IMR-90 (cell line): ENCODE measurements at regions not wholly inside any gene's neighbourhood (a gene's known extent, or its start where the extent isn't known, plus 50 kb on each side); places are given as distances from the start of the nearest gene placed in this dataset.

Experiments
- ATAC-seq: fragments of 200-7000 bp; cut with Tn5 transposase; 2 replicates; pipeline ENCODE4 v1.9.1; 2020; ENCODE audit warnings: low read depth, mild to moderate bottlenecking, moderate library complexity
- BruUV-seq: library from RNA; stranded (reverse); fragments of 400-500 nt; replicated peaks from 2 replicates; lab custom pipeline; 2021; lab: Mats Ljungman, UMichigan
- CTCF ChIA-PET: fragments of 300-600 bp; formaldehyde crosslinking; extraction: SDS; loops from one replicate; lab custom pipeline; 2021; ENCODE audit warnings: antibody characterized with exemption; lab: Yijun Ruan, JAX
- POLR2A ChIA-PET: fragments of 300-600 bp; sonication (Branson Sonifier 250); formaldehyde crosslinking; loops from one replicate; lab custom pipeline; 2022; ENCODE audit warnings: antibody characterized with exemption; ENCODE audit not compliant: unreplicated experiment; lab: Charles Lee
- DNase-seq: peaks from one replicate; pipeline ENCODE4 v3.0.0; 2013
- H2AFZ ChIP-seq: replicated peaks from 2 replicates; pipeline ENCODE3; 2013; ENCODE audit warnings: low read length, mild to moderate bottlenecking; ENCODE audit not compliant: poor library complexity
- H2AK5ac ChIP-seq: 2 replicates; pipeline ENCODE4 v1.6.1; 2013; ENCODE audit warnings: low read depth, low read length, inconsistent platforms
- H2AK9ac ChIP-seq: replicated peaks from 2 replicates; pipeline ENCODE3; 2013; ENCODE audit warnings: mild to moderate bottlenecking, low read depth, low read length, moderate library complexity; ENCODE audit not compliant: poor library complexity
- H2BK120ac ChIP-seq: 2 replicates; pipeline ENCODE4 v1.6.1; 2013; ENCODE audit warnings: low read depth, low read length, inconsistent platforms
- H2BK15ac ChIP-seq: 3 replicates; pipeline ENCODE4 v1.6.1; 2013; ENCODE audit warnings: low read depth, low read length, inconsistent platforms
- H2BK20ac ChIP-seq: 2 replicates; pipeline ENCODE4 v1.6.1; 2013; ENCODE audit warnings: low read depth, mild to moderate bottlenecking, inconsistent platforms, low read length, moderate library complexity
- H2BK5ac ChIP-seq: 2 replicates; pipeline ENCODE4 v1.6.1; 2013; ENCODE audit warnings: mild to moderate bottlenecking, low read depth, low read length, inconsistent platforms; ENCODE audit not compliant: poor library complexity, severe bottlenecking
- H3K14ac ChIP-seq: replicated peaks from 2 replicates; pipeline ENCODE4 v1.6.1; 2013; ENCODE audit warnings: low read depth, low read length, inconsistent platforms
- H3K18ac ChIP-seq: 2 replicates; pipeline ENCODE4 v1.6.1; 2013; ENCODE audit warnings: low read depth, low read length, control low read depth
- H3K23ac ChIP-seq: 2 replicates; pipeline ENCODE4 v1.6.1; 2013; ENCODE audit warnings: low read depth, low read length, inconsistent platforms
- H3K27ac ChIP-seq: 2 replicates; pipeline ENCODE4 v1.5.1; 2013; ENCODE audit warnings: mild to moderate bottlenecking, control low read depth, low read length; ENCODE audit not compliant: insufficient read depth
- H3K27me3 ChIP-seq: 2 replicates; pipeline ENCODE4 v1.6.1; 2013; ENCODE audit warnings: low read length; ENCODE audit not compliant: control insufficient read depth, insufficient read depth
- H3K36me3 ChIP-seq: 2 replicates; pipeline ENCODE4 v1.6.1; 2013; ENCODE audit warnings: low read length, mixed read lengths; ENCODE audit not compliant: control insufficient read depth, insufficient read depth
- H3K4ac ChIP-seq: 2 replicates; pipeline ENCODE4 v1.6.1; 2013; ENCODE audit warnings: low read depth, low read length, inconsistent platforms
- H3K4me1 ChIP-seq: 2 replicates; pipeline ENCODE4 v1.6.1; 2013; ENCODE audit warnings: low read length, mixed read lengths; ENCODE audit not compliant: control insufficient read depth, insufficient read depth
- H3K4me2 ChIP-seq: 2 replicates; pipeline ENCODE4 v1.6.1; 2013; ENCODE audit warnings: low read depth, mild to moderate bottlenecking, control low read depth, low read length, moderate library complexity
- H3K4me3 ChIP-seq: 2 replicates; pipeline ENCODE4 v1.5.1; 2013; ENCODE audit warnings: low read depth, mild to moderate bottlenecking, control low read depth, low read length, moderate library complexity; ENCODE audit not compliant: insufficient read depth
- H3K56ac ChIP-seq: 2 replicates; pipeline ENCODE4 v1.6.1; 2013; ENCODE audit warnings: low read length, inconsistent platforms; ENCODE audit not compliant: insufficient read depth; ENCODE audit errors: extremely low read depth
- H3K79me1 ChIP-seq, 2 experiments: 2 replicates each; pipeline ENCODE4 v1.6.1; 2013; ENCODE audit warnings: low read length in 2 of 2, inconsistent platforms in 1 of 2, low read depth in 1 of 2
- H3K9ac ChIP-seq: 2 replicates; pipeline ENCODE4 v1.6.1; 2013; ENCODE audit warnings: low read depth, low read length, control low read depth
- H3K9me1 ChIP-seq: 2 replicates; pipeline ENCODE4 v1.6.1; 2013; ENCODE audit warnings: low read length, inconsistent platforms; ENCODE audit not compliant: insufficient read depth
- H3K9me3 ChIP-seq: 2 replicates; pipeline ENCODE4 v1.6.1; 2013; ENCODE audit warnings: low read length; ENCODE audit not compliant: control insufficient read depth, insufficient read depth
- H4K20me1 ChIP-seq: 2 replicates; pipeline ENCODE4 v1.6.1; 2013; ENCODE audit warnings: low read length, inconsistent platforms; ENCODE audit not compliant: insufficient read depth
- H4K5ac ChIP-seq: 2 replicates; pipeline ENCODE4 v1.6.1; 2013; ENCODE audit warnings: mild to moderate bottlenecking, low read depth, low read length, control low read depth
- H4K8ac ChIP-seq, 2 experiments: 2 replicates each; pipeline ENCODE4 v1.6.1; 2013; ENCODE audit warnings: low read depth in 2 of 2, low read length in 2 of 2, control low read depth in 1 of 2, inconsistent platforms in 1 of 2
- H4K91ac ChIP-seq: 2 replicates; pipeline ENCODE4 v1.6.1; 2013; ENCODE audit warnings: low read depth, low read length, inconsistent platforms; ENCODE audit not compliant: insufficient read depth
- BHLHE40 ChIP-seq: fragments of 150-350 bp; IDR thresholded peaks from 2 replicates; pipeline ENCODE4 v1.6.1; 2016; ENCODE audit warnings: mild to moderate bottlenecking, low read depth, low read length
- CEBPB ChIP-seq: IDR thresholded peaks from 2 replicates; pipeline ENCODE4 v1.6.1; 2012; ENCODE audit warnings: low read depth, low read length, improper control_type of control experiment
- CHD1 ChIP-seq: IDR thresholded peaks from 2 replicates; pipeline ENCODE4 v1.6.1; 2012; ENCODE audit warnings: low read depth, low read length, improper control_type of control experiment
- FOS ChIP-seq: fragments of 150-350 bp; IDR thresholded peaks from 2 replicates; pipeline ENCODE4 v1.6.1; 2016; ENCODE audit warnings: low read depth, low read length
- MAFK ChIP-seq: IDR thresholded peaks from 2 replicates; pipeline ENCODE4 v1.6.1; 2012; ENCODE audit warnings: low read depth, low read length, improper control_type of control experiment
- MAZ ChIP-seq: IDR thresholded peaks from 2 replicates; pipeline ENCODE4 v1.6.1; 2012; ENCODE audit warnings: low read depth, mild to moderate bottlenecking, low read length, improper control_type of control experiment, moderate library complexity, borderline replicate concordance
- MXI1 ChIP-seq: IDR thresholded peaks from 2 replicates; pipeline ENCODE4 v1.6.1; 2012; ENCODE audit warnings: low read depth, mild to moderate bottlenecking, low read length, moderate library complexity, borderline replicate concordance
- NFE2L2 ChIP-seq: fragments of 150-350 bp; IDR thresholded peaks from 2 replicates; pipeline ENCODE4 v1.6.1; 2016; ENCODE audit warnings: low read depth, mild to moderate bottlenecking, low read length
- POLR2A ChIP-seq: IDR thresholded peaks from 2 replicates; pipeline ENCODE4 v1.6.1; 2012; ENCODE audit warnings: mild to moderate bottlenecking, low read depth, low read length
- RAD21 ChIP-seq: IDR thresholded peaks from 2 replicates; pipeline ENCODE4 v1.6.1; 2012; ENCODE audit warnings: low read length, improper control_type of control experiment
- RCOR1 ChIP-seq: IDR thresholded peaks from 2 replicates; pipeline ENCODE4 v1.6.1; 2012; ENCODE audit warnings: mild to moderate bottlenecking, low read length, improper control_type of control experiment; ENCODE audit not compliant: insufficient replicate concordance
- RFX5 ChIP-seq: IDR thresholded peaks from 2 replicates; pipeline ENCODE4 v1.8.0; 2012; ENCODE audit warnings: low read depth, mild to moderate bottlenecking, low read length, moderate library complexity
- SMC3 ChIP-seq: fragments of 150-350 bp; IDR thresholded peaks from 2 replicates; pipeline ENCODE4 v1.6.1; 2016; ENCODE audit warnings: low read depth, mild to moderate bottlenecking, antibody characterized with exemption, low read length, moderate library complexity
- WGBS, 2 experiments: methylation state at CpG; one replicate each; pipeline versions ENCODE4 v1.1.5 to v1.1.7; 2013; ENCODE audit warnings: missing lambda C conversion rate in 2 of 2; ENCODE audit not compliant: insufficient read length in 1 of 2; ENCODE audit errors: extremely low coverage in 2 of 2; 5-methylcytosine and 5-hydroxymethylcytosine counted together
- dilution Hi-C: fragments of 300-500 bp; cut with HindIII; formaldehyde crosslinking; loops from one replicate; pipeline ENCODE4 v1.14.3; 2018; ENCODE audit warnings: low sequenced_read_pairs; ENCODE audit not compliant: unreplicated experiment
- in situ Hi-C: fragments of 300-500 bp; cut with MboI; formaldehyde crosslinking; loops from 3 replicates; pipeline ENCODE4 v1.14.3; 2019; ENCODE audit warnings: low sequenced_read_pairs, inconsistent platforms, mixed read lengths
- intact Hi-C: fragments of 100-400 bp; cut with micrococcal nuclease; formaldehyde crosslinking; loops from 2 replicates; pipeline ENCODE4 v1.10.0; 2022
- TF ChIP-seq, protein P1 (sequence below): fragments of 150-350 bp; IDR thresholded peaks from 2 replicates; pipeline ENCODE4 v1.6.1; 2016; ENCODE audit warnings: low read depth, mild to moderate bottlenecking, low read length, moderate library complexity, borderline replicate concordance
- TF ChIP-seq, protein P2 (sequence below): conservative IDR thresholded peaks from 2 replicates; pipeline ENCODE4 v1.5.1; 2012; ENCODE audit warnings: mild to moderate bottlenecking, low read depth, low read length, improper control_type of control experiment
- TF ChIP-seq, protein P3 (sequence below): fragments of 150-350 bp; IDR thresholded peaks from 2 replicates; pipeline ENCODE4 v1.6.1; 2017; ENCODE audit warnings: mild to moderate bottlenecking, antibody characterized with exemption, low read length, low read depth

DNA sequence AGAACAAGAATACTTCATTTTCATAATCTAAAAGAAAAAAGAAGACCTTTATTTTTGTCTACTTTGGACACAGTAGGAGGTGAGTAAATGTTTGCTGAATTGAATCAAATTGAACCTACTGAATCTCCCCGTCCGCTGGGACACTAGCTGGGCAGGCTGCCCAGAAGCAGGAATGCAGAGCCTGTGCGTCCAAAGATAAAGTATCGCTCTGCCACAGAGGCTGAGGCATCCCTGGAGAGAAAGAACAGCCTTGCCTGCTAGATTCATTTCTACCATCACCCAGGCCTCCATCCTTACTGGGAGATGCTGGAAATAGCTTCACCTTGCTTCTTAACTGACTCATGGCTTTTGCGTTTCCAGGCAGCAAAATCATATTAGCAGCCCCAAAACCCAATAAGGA lies 64.1 kb upstream of the TSPAN11 start:
- H3K4me3 ChIP-seq: no peak overlapping the region
- TF ChIP-seq POLR2A (no peak), FOS (no peak), MAFK (no peak), BHLHE40 (no peak), RCOR1 (no peak), RAD21 (no peak), CHD1 (no peak), RFX5 (no peak), MXI1 (no peak), NFE2L2 (no peak), MAZ (no peak), SMC3 (no peak), CEBPB (no peak)
- TF ChIP-seq, protein P1, sequence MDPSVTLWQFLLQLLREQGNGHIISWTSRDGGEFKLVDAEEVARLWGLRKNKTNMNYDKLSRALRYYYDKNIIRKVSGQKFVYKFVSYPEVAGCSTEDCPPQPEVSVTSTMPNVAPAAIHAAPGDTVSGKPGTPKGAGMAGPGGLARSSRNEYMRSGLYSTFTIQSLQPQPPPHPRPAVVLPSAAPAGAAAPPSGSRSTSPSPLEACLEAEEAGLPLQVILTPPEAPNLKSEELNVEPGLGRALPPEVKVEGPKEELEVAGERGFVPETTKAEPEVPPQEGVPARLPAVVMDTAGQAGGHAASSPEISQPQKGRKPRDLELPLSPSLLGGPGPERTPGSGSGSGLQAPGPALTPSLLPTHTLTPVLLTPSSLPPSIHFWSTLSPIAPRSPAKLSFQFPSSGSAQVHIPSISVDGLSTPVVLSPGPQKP: no peak
- TF ChIP-seq, protein P2, sequence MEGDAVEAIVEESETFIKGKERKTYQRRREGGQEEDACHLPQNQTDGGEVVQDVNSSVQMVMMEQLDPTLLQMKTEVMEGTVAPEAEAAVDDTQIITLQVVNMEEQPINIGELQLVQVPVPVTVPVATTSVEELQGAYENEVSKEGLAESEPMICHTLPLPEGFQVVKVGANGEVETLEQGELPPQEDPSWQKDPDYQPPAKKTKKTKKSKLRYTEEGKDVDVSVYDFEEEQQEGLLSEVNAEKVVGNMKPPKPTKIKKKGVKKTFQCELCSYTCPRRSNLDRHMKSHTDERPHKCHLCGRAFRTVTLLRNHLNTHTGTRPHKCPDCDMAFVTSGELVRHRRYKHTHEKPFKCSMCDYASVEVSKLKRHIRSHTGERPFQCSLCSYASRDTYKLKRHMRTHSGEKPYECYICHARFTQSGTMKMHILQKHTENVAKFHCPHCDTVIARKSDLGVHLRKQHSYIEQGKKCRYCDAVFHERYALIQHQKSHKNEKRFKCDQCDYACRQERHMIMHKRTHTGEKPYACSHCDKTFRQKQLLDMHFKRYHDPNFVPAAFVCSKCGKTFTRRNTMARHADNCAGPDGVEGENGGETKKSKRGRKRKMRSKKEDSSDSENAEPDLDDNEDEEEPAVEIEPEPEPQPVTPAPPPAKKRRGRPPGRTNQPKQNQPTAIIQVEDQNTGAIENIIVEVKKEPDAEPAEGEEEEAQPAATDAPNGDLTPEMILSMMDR: no peak
- TF ChIP-seq, protein P3, sequence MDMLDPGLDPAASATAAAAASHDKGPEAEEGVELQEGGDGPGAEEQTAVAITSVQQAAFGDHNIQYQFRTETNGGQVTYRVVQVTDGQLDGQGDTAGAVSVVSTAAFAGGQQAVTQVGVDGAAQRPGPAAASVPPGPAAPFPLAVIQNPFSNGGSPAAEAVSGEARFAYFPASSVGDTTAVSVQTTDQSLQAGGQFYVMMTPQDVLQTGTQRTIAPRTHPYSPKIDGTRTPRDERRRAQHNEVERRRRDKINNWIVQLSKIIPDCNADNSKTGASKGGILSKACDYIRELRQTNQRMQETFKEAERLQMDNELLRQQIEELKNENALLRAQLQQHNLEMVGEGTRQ: no peak
- in situ Hi-C loops (no loop called here), dilution Hi-C loops (no loop called here), intact Hi-C loops (no loop called here)
- H3K4me2 ChIP-seq: no peak overlapping the region
- H4K5ac ChIP-seq: no peak overlapping the region
- DNase-seq (peak; percentile 17), ATAC-seq (peak; percentile 54)
- no peak overlapping the region for H2AK9ac ChIP-seq
- H2BK120ac ChIP-seq: no peak overlapping the region
- H3K4ac ChIP-seq: no peak overlapping the region
- H3K14ac ChIP-seq: no peak overlapping the region
- no peak overlapping the region for H2BK20ac ChIP-seq
- ChIA-PET CTCF (interaction anchor here (0.5 kb wide), 1 partner anchor 106 kb away, joined by 3 read pairs; no protein-coding TSS in a partner anchor), POLR2A (no interaction called here)
- H3K27ac ChIP-seq: no peak overlapping the region
- no peak overlapping the region for H2BK5ac ChIP-seq
- no peaks in the 10 kb centered on the region for H3K9me1 ChIP-seq
- H3K56ac ChIP-seq: no peak overlapping the region
- WGBS, 2 experiments: 33% methylated on average over 3 of the region's 5 CpGs; no CpG with 5 or more reads in 1 of the 2 experiments
- H3K18ac ChIP-seq: no peak overlapping the region
- no peaks in the 10 kb centered on the region for H3K36me3 ChIP-seq
- H3K27me3 ChIP-seq: peaks cover 7% of the 10 kb centered on the region; the same call in 1 of the 2 replicates
- H3K4me1 ChIP-seq: no peaks in the 10 kb centered on the region
- H3K9ac ChIP-seq: no peak overlapping the region
- H4K91ac ChIP-seq: no peak overlapping the region
- no peak overlapping the region for H4K8ac ChIP-seq
- H2AFZ ChIP-seq: no peak overlapping the region
- no peaks in the 10 kb centered on the region for H3K79me1 ChIP-seq
- no peak overlapping the region for H2AK5ac ChIP-seq
- H4K20me1 ChIP-seq: no peaks in the 10 kb centered on the region
- no peak overlapping the region for H3K23ac ChIP-seq
- H3K9me3 ChIP-seq: no peaks in the 10 kb centered on the region
- no TSS peak for BruUV-seq
- H2BK15ac ChIP-seq: no peak overlapping the region
